IMR-90 (cell line): ENCODE measurements at regions not wholly inside any gene's neighbourhood (a gene's known extent, or its start where the extent isn't known, plus 50 kb on each side); places are given as distances from the start of the nearest gene placed in this dataset.

Experiments used
- ATAC-seq: fragments of 200-7000 bp; cut with Tn5 transposase; 2 replicates; pipeline ENCODE4 v1.9.1; 2020; ENCODE audit warnings: low read depth, mild to moderate bottlenecking, moderate library complexity
- BruUV-seq: library from RNA; stranded (reverse); fragments of 400-500 nt; replicated peaks from 2 replicates; lab custom pipeline; 2021; lab: Mats Ljungman, UMichigan
- CTCF ChIA-PET: fragments of 300-600 bp; formaldehyde crosslinking; extraction: SDS; loops from one replicate; lab custom pipeline; 2021; ENCODE audit warnings: antibody characterized with exemption; lab: Yijun Ruan, JAX
- POLR2A ChIA-PET: fragments of 300-600 bp; sonication (Branson Sonifier 250); formaldehyde crosslinking; loops from one replicate; lab custom pipeline; 2022; ENCODE audit warnings: antibody characterized with exemption; ENCODE audit not compliant: unreplicated experiment; lab: Charles Lee
- DNase-seq: peaks from one replicate; pipeline ENCODE4 v3.0.0; 2013
- H2AFZ ChIP-seq: replicated peaks from 2 replicates; pipeline ENCODE3; 2013; ENCODE audit warnings: low read length, mild to moderate bottlenecking; ENCODE audit not compliant: poor library complexity
- H2AK5ac ChIP-seq: 2 replicates; pipeline ENCODE4 v1.6.1; 2013; ENCODE audit warnings: low read depth, low read length, inconsistent platforms
- H2AK9ac ChIP-seq: replicated peaks from 2 replicates; pipeline ENCODE3; 2013; ENCODE audit warnings: mild to moderate bottlenecking, low read depth, low read length, moderate library complexity; ENCODE audit not compliant: poor library complexity
- H2BK120ac ChIP-seq: 2 replicates; pipeline ENCODE4 v1.6.1; 2013; ENCODE audit warnings: low read depth, low read length, inconsistent platforms
- H2BK15ac ChIP-seq: 3 replicates; pipeline ENCODE4 v1.6.1; 2013; ENCODE audit warnings: low read depth, low read length, inconsistent platforms
- H2BK20ac ChIP-seq: 2 replicates; pipeline ENCODE4 v1.6.1; 2013; ENCODE audit warnings: low read depth, mild to moderate bottlenecking, inconsistent platforms, low read length, moderate library complexity
- H2BK5ac ChIP-seq: 2 replicates; pipeline ENCODE4 v1.6.1; 2013; ENCODE audit warnings: mild to moderate bottlenecking, low read depth, low read length, inconsistent platforms; ENCODE audit not compliant: poor library complexity, severe bottlenecking
- H3K14ac ChIP-seq: replicated peaks from 2 replicates; pipeline ENCODE4 v1.6.1; 2013; ENCODE audit warnings: low read depth, low read length, inconsistent platforms
- H3K18ac ChIP-seq: 2 replicates; pipeline ENCODE4 v1.6.1; 2013; ENCODE audit warnings: low read depth, low read length, control low read depth
- H3K23ac ChIP-seq: 2 replicates; pipeline ENCODE4 v1.6.1; 2013; ENCODE audit warnings: low read depth, low read length, inconsistent platforms
- H3K27ac ChIP-seq: 2 replicates; pipeline ENCODE4 v1.5.1; 2013; ENCODE audit warnings: mild to moderate bottlenecking, control low read depth, low read length; ENCODE audit not compliant: insufficient read depth
- H3K27me3 ChIP-seq: 2 replicates; pipeline ENCODE4 v1.6.1; 2013; ENCODE audit warnings: low read length; ENCODE audit not compliant: control insufficient read depth, insufficient read depth
- H3K36me3 ChIP-seq: 2 replicates; pipeline ENCODE4 v1.6.1; 2013; ENCODE audit warnings: low read length, mixed read lengths; ENCODE audit not compliant: control insufficient read depth, insufficient read depth
- H3K4ac ChIP-seq: 2 replicates; pipeline ENCODE4 v1.6.1; 2013; ENCODE audit warnings: low read depth, low read length, inconsistent platforms
- H3K4me1 ChIP-seq: 2 replicates; pipeline ENCODE4 v1.6.1; 2013; ENCODE audit warnings: low read length, mixed read lengths; ENCODE audit not compliant: control insufficient read depth, insufficient read depth
- H3K4me2 ChIP-seq: 2 replicates; pipeline ENCODE4 v1.6.1; 2013; ENCODE audit warnings: low read depth, mild to moderate bottlenecking, control low read depth, low read length, moderate library complexity
- H3K4me3 ChIP-seq: 2 replicates; pipeline ENCODE4 v1.5.1; 2013; ENCODE audit warnings: low read depth, mild to moderate bottlenecking, control low read depth, low read length, moderate library complexity; ENCODE audit not compliant: insufficient read depth
- H3K56ac ChIP-seq: 2 replicates; pipeline ENCODE4 v1.6.1; 2013; ENCODE audit warnings: low read length, inconsistent platforms; ENCODE audit not compliant: insufficient read depth; ENCODE audit errors: extremely low read depth
- H3K79me1 ChIP-seq, 2 experiments: 2 replicates each; pipeline ENCODE4 v1.6.1; 2013; ENCODE audit warnings: low read length in 2 of 2, inconsistent platforms in 1 of 2, low read depth in 1 of 2
- H3K9ac ChIP-seq: 2 replicates; pipeline ENCODE4 v1.6.1; 2013; ENCODE audit warnings: low read depth, low read length, control low read depth
- H3K9me1 ChIP-seq: 2 replicates; pipeline ENCODE4 v1.6.1; 2013; ENCODE audit warnings: low read length, inconsistent platforms; ENCODE audit not compliant: insufficient read depth
- H3K9me3 ChIP-seq: 2 replicates; pipeline ENCODE4 v1.6.1; 2013; ENCODE audit warnings: low read length; ENCODE audit not compliant: control insufficient read depth, insufficient read depth
- H4K20me1 ChIP-seq: 2 replicates; pipeline ENCODE4 v1.6.1; 2013; ENCODE audit warnings: low read length, inconsistent platforms; ENCODE audit not compliant: insufficient read depth
- H4K5ac ChIP-seq: 2 replicates; pipeline ENCODE4 v1.6.1; 2013; ENCODE audit warnings: mild to moderate bottlenecking, low read depth, low read length, control low read depth
- H4K8ac ChIP-seq, 2 experiments: 2 replicates each; pipeline ENCODE4 v1.6.1; 2013; ENCODE audit warnings: low read depth in 2 of 2, low read length in 2 of 2, control low read depth in 1 of 2, inconsistent platforms in 1 of 2
- H4K91ac ChIP-seq: 2 replicates; pipeline ENCODE4 v1.6.1; 2013; ENCODE audit warnings: low read depth, low read length, inconsistent platforms; ENCODE audit not compliant: insufficient read depth
- BHLHE40 ChIP-seq: fragments of 150-350 bp; IDR thresholded peaks from 2 replicates; pipeline ENCODE4 v1.6.1; 2016; ENCODE audit warnings: mild to moderate bottlenecking, low read depth, low read length
- ELK1 ChIP-seq: fragments of 150-350 bp; IDR thresholded peaks from 2 replicates; pipeline ENCODE4 v1.6.1; 2016; ENCODE audit warnings: low read depth, mild to moderate bottlenecking, low read length, moderate library complexity, borderline replicate concordance
- FOS ChIP-seq: fragments of 150-350 bp; IDR thresholded peaks from 2 replicates; pipeline ENCODE4 v1.6.1; 2016; ENCODE audit warnings: low read depth, low read length
- NFE2L2 ChIP-seq: fragments of 150-350 bp; IDR thresholded peaks from 2 replicates; pipeline ENCODE4 v1.6.1; 2016; ENCODE audit warnings: low read depth, mild to moderate bottlenecking, low read length
- POLR2A ChIP-seq: IDR thresholded peaks from 2 replicates; pipeline ENCODE4 v1.6.1; 2012; ENCODE audit warnings: mild to moderate bottlenecking, low read depth, low read length
- WGBS, 2 experiments: methylation state at CpG; one replicate each; pipeline versions ENCODE4 v1.1.5 to v1.1.7; 2013; ENCODE audit warnings: missing lambda C conversion rate in 2 of 2; ENCODE audit not compliant: insufficient read length in 1 of 2; ENCODE audit errors: extremely low coverage in 2 of 2; 5-methylcytosine and 5-hydroxymethylcytosine counted together
- dilution Hi-C: fragments of 300-500 bp; cut with HindIII; formaldehyde crosslinking; loops from one replicate; pipeline ENCODE4 v1.14.3; 2018; ENCODE audit warnings: low sequenced_read_pairs; ENCODE audit not compliant: unreplicated experiment
- in situ Hi-C: fragments of 300-500 bp; cut with MboI; formaldehyde crosslinking; loops from 3 replicates; pipeline ENCODE4 v1.14.3; 2019; ENCODE audit warnings: low sequenced_read_pairs, inconsistent platforms, mixed read lengths
- intact Hi-C: fragments of 100-400 bp; cut with micrococcal nuclease; formaldehyde crosslinking; loops from 2 replicates; pipeline ENCODE4 v1.10.0; 2022

GRCh38 chr12:65590318-65590717 is 234.0 kb upstream of the HMGA2 start:
- no peak overlapping the region for H4K5ac ChIP-seq
- no CpG with 5 or more reads among the region's 4 CpGs for WGBS, 2 experiments
- TF ChIP-seq FOS = no peak
- TF ChIP-seq BHLHE40 = no peak
- no peak for TF ChIP-seq NFE2L2
- no peak for TF ChIP-seq POLR2A
- TF ChIP-seq ELK1 = no peak
- no peak overlapping the region for H2BK5ac ChIP-seq
- dilution Hi-C loops = no loop called here
- H3K18ac ChIP-seq = no peak overlapping the region
- in situ Hi-C loops = no loop called here
- intact Hi-C loops = no loop called here
- DNase-seq (no peak), ATAC-seq (no peak)
- no peak overlapping the region for H2BK20ac ChIP-seq
- BruUV-seq = no TSS peak
- no peak overlapping the region for H3K14ac ChIP-seq
- H4K20me1 ChIP-seq = no peaks in the 10 kb centered on the region
- H3K4ac ChIP-seq = no peak overlapping the region
- ChIA-PET POLR2A (no interaction called here), CTCF (no interaction called here)
- H3K27me3 ChIP-seq = no peaks in the 10 kb centered on the region
- no peak overlapping the region for H3K23ac ChIP-seq
- no peak overlapping the region for H4K8ac ChIP-seq
- no peak overlapping the region for H2AFZ ChIP-seq
- no peaks in the 10 kb centered on the region; the same call in 1 of the 2 replicates for H3K9me1 ChIP-seq
- H3K56ac ChIP-seq = no peak overlapping the region
- no peak overlapping the region for H3K4me3 ChIP-seq
- H3K27ac ChIP-seq = no peak overlapping the region
- H3K9ac ChIP-seq = no peak overlapping the region
- no peak overlapping the region for H2AK9ac ChIP-seq
- H3K9me3 ChIP-seq = no peaks in the 10 kb centered on the region
- no peak overlapping the region for H3K4me2 ChIP-seq
- H4K91ac ChIP-seq = no peak overlapping the region
- no peak overlapping the region for H2BK120ac ChIP-seq
- H3K4me1 ChIP-seq = peaks cover 4% of the 10 kb centered on the region; the same call in 1 of the 2 replicates
- no peaks in the 10 kb centered on the region for H3K36me3 ChIP-seq
- no peak overlapping the region for H2AK5ac ChIP-seq
- no peak overlapping the region for H2BK15ac ChIP-seq
- no peaks in the 10 kb centered on the region for H3K79me1 ChIP-seq
